GM10266 (cell line): ENCODE measurements at regions not wholly inside any gene's neighbourhood (a gene's known extent, or its start where the extent isn't known, plus 50 kb on each side); places are given as distances from the start of the nearest gene placed in this dataset.

Experiments used
- DNase-seq: peaks from one replicate; pipeline ENCODE4 v3.0.0; 2012; ENCODE audit errors: extremely low spot score
- TF ChIP-seq, protein P1 (sequence below): IDR thresholded peaks from 2 replicates; pipeline ENCODE4 v1.5.1; 2012; ENCODE audit warnings: mild to moderate bottlenecking, low read depth; ENCODE audit not compliant: control insufficient read depth, insufficient read depth; ENCODE audit errors: missing control alignments

DNA sequence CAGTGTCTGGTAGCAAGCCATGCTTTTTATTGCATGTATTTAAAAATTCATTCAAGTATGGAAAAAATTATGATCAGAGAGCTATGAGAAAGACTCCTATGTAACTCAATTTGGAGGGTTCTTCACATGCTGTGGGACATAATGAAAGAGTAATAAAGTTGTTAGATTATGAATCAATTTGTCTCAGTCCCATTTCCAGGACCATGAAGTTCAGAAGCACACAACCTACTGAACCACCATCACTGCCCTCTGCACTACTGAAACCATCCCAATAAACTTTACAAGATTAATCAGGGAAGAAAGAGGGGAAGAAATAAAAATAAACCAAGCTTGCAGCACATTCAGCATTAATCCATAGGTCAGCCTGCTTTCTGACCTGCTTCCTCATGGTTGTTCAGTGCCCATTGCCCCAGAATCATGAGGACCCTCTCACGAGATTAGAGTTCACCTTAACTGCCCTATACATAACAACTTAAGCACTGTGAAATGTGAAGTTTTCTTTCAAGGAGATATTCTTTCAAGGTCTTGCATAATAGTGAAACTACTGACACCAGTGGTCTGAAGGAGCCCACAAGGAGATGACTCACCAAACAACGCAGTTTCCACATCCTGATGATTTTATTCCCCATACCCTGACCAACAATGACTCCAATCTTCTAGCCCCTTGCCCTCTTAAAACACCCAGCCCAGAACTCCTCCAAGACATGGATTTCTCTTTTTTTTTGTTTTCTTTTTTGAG, 171.5 kb upstream of the ADCY1 start:
- DNase-seq, result no peak
- TF ChIP-seq, protein P1, sequence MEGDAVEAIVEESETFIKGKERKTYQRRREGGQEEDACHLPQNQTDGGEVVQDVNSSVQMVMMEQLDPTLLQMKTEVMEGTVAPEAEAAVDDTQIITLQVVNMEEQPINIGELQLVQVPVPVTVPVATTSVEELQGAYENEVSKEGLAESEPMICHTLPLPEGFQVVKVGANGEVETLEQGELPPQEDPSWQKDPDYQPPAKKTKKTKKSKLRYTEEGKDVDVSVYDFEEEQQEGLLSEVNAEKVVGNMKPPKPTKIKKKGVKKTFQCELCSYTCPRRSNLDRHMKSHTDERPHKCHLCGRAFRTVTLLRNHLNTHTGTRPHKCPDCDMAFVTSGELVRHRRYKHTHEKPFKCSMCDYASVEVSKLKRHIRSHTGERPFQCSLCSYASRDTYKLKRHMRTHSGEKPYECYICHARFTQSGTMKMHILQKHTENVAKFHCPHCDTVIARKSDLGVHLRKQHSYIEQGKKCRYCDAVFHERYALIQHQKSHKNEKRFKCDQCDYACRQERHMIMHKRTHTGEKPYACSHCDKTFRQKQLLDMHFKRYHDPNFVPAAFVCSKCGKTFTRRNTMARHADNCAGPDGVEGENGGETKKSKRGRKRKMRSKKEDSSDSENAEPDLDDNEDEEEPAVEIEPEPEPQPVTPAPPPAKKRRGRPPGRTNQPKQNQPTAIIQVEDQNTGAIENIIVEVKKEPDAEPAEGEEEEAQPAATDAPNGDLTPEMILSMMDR, result no peak

DNA sequence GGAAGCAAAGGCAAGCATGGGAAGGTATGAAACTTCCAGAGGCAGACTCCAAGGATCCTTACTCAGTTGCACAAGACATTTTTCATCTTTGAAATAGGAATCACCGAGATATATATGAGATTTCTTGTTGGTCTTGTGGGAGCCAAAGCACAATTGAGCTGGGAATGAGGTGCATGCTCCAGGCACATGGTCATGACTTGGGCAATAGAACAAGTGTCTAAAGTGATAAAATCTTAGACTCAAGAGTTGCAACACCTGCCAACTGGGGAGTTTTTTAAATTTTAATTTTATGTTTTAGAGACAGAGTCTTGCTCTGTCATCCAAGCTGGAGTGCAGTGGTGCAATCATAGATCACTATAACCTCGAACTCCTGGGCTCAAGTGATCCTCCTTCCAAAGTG, 169.5 kb upstream of the ADCY1 start:
- TF ChIP-seq, protein P1, result no peak
- DNase-seq, result no peak

GRCh38 chr7:45407730-45408408, 166.3 kb upstream of the ADCY1 start:
- DNase-seq, result no peak
- TF ChIP-seq, protein P1, result no peak

- TF ChIP-seq, protein P1, result no peak
These were observed 165.8 kb upstream of the ADCY1 start for GRCh38 chr7:45408409-45408737.

DNA sequence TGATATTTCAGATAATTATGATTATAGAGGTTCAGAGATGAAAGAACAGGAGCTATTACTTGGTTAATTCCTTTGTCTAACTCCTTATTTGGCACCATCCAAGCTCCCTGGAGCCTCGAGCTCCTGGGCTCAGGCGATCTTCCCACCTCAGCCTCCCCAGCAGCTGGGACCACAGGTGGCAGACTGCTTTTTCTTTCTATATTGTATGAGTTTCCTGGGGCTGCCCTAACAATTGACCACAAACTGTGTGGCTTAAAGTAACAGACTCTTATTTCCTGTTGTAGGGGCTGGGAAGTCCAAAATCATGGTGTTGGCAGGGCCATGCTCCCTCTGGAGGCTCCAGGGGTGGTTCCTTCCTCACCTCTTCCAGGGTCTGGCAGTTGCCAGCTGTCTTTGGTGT, 163.3 kb upstream of the ADCY1 start:
- TF ChIP-seq, protein P1, result no peak
- DNase-seq, result no peak

More at GRCh38 chr7:45408409-45408737, 165.8 kb upstream of the ADCY1 start:
- DNase-seq, result no peak

DNA sequence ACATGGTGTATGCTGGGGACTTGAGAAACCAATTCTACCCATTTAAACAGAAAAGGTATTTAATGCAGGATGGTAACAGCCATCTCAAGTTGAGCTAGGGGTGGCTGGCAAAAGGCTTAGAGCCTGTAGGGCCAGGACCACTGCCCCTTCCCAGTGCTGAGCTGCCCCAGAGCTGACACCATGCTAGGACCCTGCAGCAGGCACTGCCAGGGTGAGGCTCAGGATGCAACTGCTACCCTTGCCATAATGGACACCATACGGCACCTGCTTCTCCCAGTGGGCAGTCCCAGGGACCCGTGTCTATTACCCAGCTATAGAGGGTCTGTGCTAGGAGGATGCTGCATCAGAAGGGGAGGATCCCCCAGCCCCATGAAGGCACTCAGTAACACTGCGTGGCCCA, 160.7 kb upstream of the ADCY1 start:
- TF ChIP-seq, protein P1, result no peak
- no peak for DNase-seq

GRCh38 chr7:45414226-45414625, 159.9 kb upstream of the ADCY1 start:
- DNase-seq, result no peak
- TF ChIP-seq, protein P1, result no peak
